Stimulated activated CD4-positive, alpha-beta T cell treated with anti-CD3 and anti-CD28 coated beads, TNF-alpha, amount 100 ng/mL, for 48 hours (primary cell): ENCODE measurements at regions not wholly inside any gene's neighbourhood (a gene's known extent, or its start where the extent isn't known, plus 50 kb on each side); places are given as distances from the start of the nearest gene placed in this dataset.

Experiments used
- DNase-seq, 3 donors: peaks; one replicate each; pipeline ENCODE4 v3.0.0-alpha.2; 2020; ENCODE audit warnings: low read depth in 3 of 3

DNA sequence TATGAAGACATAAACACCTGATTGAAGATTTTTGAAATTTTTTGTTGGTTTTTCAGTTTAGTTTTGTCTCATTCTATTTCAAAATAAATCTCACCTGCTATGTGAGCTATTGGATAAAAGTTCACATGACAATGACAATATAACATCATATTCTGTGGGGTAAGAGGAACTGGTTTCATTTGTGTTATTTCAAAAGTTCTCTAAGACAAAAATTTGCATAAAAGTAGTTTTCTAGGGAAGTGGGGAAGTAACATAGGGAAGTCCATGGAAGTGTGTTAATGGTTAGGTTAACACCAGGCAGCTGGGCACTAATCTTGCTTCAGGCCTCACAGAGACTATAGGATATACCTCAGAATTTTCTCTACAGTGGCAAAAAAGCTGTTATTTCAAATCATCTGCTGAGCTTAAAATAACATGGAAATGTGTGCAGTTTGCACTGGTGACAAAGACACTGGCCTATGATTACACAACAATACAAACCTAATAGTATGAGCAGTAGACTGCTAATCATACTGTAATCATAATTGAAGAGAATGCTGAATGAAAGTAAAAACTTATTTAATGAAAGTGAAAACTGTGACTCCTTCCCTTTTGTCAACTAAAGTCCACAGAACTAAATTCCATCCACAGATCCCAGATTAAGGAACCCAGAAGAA, 710.6 kb upstream of the TMEM132C start:
- no peak for DNase-seq

DNA sequence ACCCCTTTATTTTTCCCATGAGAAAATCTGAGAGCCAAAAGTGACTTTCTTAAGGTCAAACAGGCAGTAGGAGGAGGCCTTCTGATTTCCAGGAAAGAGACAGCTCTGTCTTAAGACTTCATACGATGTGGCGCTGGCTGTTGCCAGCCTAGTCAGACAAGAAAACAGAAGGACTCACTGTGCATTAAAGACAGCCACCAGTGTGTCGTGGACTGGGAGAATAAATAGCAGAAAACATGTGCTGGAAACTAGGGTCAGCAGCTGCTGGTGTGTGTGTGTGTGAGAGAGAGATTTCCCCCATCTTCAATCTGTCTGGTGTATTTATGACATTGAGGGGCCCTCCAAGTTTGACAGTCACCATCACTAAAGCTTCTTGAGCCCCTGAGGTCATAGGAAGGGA, 708.6 kb upstream of the TMEM132C start:
- DNase-seq = no peak

DNA sequence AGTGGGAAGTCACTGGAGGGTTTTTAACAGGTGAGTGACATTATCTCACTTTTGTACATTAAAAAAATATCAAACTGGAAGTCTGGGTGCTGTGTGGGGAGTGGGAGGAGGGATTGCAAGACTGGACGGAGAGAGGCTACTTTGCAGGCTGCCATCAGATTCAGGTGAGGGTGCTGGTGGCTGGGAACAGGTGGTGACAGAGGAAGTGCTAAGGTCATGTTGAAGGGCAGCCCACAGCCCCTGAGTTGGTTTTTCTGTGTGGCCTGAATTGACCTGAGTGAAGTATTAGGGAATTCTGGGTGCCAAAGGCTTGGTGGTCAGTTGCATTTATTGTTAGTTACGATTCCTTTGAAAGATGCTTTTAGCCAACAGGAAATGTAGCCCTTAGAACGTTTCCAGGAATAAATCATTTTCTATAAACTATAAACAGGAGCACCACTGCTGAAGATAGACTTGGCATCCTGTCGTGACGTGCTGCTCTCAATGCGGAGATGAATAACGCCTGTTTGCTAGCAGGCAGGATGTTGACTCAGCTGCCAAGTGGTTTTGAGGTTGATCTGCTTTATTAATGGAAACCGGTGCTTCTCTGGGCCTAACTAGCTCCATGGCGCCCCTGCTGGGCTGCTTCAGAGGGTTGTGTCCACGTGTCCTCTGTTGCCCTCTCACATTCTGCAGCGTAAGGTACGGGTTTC, 707.5 kb upstream of the TMEM132C start:
- DNase-seq = peak; percentile 37 to 70 (median 45)

DNA sequence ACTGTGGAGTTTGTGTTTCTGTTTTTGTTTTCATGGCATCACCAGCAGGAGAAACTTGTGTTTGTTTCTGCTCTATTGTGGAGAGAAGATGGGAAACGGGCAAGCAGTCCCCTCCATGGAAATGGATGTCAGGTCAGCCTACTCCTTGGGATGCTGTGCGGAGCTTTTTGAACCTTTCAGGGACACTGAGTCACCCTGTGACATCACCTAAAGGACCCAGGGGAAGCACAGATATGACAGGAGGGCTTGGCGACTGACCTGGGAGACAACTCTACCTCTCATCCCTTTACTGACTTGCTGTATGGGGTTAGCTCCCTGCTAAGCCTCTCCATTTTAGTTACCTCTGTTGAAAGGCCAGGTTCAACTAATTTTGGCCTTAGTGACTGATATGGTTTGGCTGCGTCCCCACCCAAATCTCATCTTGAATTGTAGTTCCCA, 706.9 kb upstream of the TMEM132C start:
- no peak for DNase-seq

DNA sequence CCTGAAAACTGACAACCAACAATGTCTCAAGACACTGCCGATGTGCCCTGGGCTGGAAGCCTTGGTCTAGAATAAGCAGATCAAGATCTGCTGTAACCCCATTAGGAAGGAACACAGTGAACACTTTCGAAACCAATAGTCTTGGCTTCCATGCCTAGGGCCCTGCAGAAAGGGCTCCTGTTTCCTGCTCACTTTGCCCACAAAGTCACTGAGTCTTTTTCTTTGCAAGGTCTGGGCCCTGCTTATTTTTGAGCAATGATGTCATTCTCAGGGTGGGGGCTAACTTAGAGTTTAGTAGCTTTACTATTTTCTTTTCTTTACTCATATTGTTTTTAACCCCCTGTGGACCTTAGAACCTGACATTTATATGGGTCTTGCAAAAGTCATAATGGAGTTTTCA, 704.2 kb upstream of the TMEM132C start:
- DNase-seq = no peak

DNA sequence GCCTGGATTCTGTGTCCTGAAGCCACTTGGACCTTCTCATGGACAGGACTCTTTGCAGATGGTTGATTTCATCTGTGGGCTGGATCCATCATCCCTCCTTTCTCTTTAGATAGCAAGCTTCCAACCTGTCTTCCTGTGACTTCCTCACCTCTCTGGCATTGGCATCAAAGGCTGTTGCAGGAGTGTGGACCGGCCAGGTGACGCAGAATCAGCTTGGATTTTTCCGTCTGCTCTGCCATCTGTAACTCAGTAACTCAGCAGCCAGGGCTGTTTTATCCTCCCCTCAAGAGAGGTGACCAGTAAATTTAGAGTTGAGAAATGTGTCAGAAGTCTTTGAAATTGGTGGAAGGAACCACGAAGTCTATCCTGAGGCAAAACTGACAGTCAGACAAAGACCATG, 701.7 kb upstream of the TMEM132C start:
- DNase-seq = no peak

DNA sequence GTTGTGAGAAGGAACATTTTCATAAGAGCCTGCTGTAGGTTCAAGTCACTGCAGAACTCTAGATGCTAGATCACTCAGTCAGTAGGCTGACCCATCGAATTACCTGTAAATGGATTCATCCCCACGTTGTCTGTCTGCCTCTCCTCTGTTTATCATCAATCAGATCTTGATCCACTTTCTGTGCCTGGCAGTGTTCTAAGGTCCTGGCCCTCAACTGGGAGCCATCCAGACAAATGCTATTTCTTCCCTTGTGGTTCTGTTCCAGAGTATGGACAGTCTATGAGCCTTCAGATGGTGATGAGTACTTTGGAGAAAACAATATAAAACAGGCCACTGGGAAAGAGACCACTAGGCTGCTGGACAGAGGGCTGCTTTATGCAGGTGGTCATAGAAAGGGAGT, 699.4 kb upstream of the TMEM132C start:
- DNase-seq = no peak

DNA sequence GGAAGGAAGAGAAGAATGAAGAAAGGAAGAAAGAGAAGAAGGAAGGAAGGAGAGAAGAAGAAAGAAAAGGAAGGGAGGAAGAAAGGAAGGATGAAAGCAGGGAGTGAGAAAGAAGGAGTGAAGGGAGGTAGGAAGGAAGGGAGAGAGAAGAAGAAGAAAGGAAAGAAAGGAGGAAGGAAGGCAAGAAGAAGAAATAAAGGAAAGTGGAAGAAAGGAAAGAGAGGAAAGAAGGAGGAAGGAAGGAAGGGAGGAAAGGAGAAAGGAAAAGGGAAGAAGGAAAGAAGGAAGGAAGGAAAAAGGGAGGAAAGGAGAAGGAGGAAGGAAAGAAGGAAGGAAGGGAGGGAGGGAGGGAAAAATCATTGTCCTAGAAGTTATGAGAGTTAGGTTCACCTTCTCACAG, 696.6 kb upstream of the TMEM132C start:
- no peak for DNase-seq

DNA sequence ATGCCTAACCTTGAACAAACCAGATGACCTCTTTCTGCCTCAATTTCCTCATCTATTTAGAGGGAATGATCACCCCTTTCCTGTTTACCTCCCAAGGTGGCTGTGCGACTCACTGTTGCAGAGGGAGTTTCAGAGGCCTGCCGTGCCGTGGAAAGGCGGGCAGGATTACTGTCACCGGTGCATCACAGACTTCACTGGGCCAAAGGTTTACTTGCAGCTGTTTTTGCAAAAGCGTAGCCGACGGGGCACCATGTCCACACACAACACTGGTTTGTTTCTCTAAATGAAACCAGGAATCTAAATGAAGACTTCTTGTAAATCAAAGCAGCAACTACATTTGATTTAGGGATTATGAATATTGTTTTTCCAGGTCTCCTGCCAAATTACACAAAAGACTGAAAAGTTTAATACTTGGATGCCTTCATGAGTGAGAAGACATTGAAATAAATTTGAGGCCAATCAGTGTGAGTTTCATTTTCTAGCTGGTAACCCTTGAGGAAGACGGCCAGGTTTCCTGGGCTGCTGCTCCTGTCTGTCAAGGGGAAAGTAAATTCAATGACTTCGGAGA, 696.1 kb upstream of the TMEM132C start:
- no peak for DNase-seq

DNA sequence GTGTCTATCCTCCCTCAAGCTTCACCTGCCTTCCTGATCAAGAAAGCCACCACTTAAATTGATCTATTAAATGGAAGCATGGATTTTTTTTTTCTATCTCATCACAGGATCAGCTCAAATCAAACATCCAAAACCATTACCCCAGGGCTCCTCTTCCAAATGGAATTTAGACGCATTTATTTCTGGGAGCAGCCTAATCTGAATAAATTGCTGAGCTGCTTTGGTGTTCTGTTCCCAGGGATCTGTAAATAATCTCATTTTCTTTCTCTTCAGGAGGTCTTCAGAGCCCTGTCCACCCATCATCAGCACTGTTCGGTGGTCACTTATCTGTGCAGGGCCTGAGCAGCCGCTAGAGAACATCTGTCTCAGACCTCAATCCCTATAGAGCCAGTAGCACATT, 695.4 kb upstream of the TMEM132C start:
- no peak for DNase-seq

DNA sequence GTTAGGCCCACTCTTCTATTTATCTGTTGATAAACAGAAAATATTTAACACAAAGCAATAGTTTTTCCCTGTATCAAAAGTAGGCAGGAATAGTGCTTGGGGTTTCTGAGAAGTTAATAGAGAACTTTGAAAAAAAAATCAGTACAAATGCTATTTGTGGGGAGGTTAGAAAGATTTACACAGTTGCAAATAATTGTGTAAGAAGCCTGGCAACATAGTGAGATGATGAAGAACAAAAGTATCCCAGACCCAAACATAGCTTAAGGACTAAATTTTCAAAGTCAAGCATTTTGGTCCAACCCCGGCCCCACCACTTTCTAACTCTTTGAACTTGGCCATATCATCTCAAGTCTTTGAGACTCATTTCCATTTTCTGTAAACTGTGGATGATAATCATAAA, 687.5 kb upstream of the TMEM132C start:
- DNase-seq = no peak

DNA sequence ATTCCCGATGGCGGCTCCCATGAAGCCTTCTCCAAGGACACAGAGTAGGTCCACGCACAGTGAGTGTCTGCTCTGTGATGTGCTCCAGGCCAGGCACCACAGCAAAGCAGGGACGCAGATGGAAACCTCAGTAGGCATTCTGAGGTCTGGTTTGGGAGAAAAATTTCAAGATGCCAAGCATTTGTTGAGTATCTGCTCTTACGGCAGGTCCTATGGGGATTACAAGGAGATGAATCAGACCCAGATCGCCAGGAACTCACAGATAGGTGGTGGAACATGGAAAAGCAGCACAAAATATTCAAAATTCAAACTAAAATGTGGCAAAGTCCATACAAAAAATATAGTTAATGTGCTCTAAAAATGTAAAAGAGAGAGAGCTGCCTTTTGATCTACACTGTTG, 684.9 kb upstream of the TMEM132C start:
- DNase-seq = no peak

DNA sequence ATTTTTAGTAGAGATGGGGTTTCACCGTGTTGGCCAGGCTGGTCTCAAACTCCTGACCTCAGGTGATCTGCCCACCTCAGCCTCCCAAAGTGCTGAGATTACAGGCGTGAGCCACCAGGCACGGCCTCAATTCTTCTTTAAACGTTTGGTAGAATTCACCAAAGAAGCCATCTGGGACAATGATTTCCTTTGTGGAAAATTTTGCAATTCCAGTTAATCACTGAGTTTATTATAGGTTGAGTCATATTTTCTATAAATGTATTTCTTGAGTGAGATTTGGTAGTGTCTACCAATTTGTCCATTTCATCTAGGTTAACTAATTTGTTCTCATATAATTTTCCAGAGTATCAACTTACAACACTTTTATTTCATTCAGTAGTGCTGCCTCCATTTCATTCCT, 683.9 kb upstream of the TMEM132C start:
- DNase-seq = no peak

DNA sequence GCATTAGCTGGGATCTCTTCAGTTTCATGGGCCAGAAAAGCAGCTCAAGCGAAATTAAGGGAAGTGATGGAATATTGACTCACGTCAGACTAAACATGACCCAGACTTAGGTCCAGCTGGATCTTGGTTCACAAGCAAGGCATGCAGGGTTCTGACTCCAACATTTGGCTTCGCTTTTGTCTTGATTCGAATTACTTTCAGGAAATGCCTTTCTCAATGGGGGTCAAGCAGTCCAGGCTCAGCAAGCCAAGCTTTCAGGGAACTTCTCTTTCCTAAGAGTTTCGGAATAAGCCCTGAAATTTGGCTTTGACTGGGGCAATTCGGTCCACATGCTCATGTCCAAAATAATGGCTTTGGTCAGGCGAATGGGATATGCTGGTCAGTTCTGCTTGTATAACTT, 678.7 kb upstream of the TMEM132C start:
- no peak for DNase-seq

DNA sequence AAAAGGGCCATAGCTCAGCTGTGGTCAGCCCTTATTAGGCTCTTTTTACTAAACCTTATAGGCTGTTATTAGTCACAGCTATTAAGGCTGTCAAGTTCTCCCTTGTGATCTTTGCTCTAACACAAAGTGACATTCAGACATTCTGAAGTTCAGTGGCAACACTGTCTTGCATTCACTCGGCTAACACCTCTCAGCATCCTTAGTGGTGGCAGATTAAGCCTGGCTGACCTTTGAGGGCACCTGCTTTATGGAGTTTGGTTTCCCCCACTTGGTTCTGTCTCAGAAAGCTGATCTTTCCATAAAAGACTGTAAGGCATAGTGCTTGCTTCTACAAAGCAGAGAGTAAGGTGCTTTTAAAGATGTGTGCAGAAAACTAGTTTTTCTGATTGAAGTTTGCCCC, 677.4 kb upstream of the TMEM132C start:
- no peak for DNase-seq

DNA sequence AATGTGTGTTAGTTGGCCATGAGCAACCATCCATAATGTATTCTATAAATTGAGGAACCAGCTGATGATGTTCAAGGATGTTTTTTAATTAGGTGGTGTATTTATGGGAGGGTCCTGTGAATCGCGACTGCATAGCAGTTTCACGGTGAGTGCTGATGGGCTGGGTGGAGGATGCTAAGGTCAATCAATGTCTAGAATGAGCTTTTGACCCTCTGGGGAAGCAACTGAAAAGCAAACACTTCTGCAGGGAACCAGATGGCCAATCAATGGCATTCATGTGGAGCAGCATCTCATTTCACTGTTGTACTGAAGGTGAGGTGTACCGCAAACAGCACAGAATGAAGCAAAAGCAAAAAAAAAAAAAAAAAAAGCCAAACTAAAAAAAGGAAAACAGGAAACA, 676.1 kb upstream of the TMEM132C start:
- DNase-seq = no peak

DNA sequence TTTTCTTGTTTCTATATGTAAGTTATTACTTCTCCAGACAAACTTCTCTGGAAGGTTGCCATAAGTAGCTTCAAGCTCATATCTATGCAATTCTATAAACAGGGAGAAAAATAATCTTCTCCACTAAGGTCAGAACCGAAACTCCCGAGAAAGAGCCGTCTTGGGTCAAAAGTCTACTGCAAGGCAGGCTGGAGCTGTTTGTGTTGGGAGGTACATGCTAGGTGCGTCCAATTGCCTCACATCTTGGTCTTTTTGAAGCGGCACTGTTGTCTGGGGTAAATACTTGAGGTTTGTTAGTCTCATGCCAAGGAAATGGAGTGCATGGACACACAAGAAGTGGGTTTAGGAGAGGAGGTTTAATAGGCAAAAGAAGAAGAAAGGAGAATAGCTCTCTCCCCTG, 674.7 kb upstream of the TMEM132C start:
- DNase-seq = no peak

DNA sequence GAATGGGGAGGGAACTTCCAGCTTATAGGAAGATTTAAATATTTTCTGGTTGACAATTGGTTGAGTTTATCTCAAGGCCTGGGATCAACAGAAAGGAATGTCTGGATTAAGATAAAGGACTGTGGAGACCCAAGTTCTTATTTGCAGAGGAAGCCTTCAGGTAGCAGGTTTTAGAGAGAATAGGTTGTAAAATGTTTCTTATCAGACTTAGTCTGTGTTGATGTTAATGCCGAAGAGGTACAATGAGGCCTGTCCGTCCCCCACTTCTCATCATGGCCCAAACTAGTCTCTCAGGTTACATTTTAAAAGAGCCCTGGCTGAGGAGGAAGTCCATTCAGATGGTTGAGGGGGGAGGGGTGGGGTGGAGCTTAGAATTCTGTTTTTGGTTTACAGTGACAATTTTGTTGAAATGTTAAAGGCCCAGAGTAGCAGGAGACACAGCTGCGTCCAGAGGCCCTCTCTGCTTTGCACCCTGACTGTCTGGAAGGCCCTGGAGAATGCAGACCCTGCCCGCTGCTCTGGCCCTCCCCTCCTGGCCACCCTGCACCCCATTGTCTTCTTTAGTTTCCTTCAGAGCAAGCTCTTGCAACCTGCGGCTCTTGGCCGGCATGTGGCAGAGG, 672.5 kb upstream of the TMEM132C start:
- no peak for DNase-seq

DNA sequence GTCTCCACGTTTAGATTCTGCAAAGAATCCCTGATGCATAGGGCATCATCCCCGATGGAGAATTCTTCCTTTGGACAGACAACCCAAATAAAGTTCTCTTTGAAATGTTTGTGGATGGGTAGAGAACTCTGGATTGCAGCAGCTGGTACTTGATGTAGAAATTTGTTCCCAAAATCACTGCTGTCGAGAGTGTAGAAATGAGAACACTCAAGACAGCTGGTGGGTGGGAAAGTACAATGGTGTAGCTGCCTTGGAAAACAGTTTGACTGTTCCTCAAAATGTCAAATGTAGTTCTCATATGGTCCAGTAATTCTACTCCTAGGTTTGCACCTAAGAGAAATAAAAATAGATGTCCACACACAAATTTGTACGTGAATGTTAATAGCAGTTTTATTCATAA, 671.5 kb upstream of the TMEM132C start:
- no peak for DNase-seq

DNA sequence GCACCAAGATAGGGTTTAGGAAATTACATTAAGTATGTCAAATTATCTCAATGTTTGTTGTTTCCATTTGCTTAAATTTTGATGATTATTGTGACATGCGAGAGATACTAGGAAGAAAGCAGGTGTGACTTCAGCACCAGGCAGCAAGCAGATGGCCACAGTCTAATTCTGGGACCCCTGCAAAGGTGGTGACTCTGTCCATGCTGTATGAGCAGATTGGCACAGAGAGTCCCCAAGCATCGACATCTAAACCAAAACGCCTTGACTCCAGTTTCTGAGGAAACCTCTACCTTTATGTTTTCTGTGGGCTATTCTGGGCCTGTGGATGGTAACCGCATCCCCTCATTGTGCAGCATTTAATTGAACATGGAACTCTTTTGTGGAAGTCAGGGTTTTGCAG, 670.1 kb upstream of the TMEM132C start:
- DNase-seq = no peak

DNA sequence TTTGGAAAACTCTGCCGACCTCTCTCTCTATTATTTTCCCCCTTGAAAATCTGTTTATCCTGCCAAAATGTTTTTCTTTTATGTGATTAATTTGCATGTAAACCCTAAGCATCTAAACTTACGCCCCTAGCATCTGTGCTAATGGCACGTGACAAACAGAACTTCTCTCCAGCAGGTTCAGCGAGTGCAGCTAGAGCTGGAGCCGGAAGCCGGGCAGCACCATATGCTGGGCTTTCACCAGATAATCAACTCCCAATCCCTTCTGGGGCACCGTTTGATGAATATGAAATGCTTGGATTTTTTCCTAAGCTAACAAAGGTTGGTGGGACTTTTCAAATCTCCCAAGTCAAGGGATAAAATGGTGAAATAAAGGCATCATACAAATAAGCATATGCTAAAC, 667.5 kb upstream of the TMEM132C start:
- DNase-seq = no peak

DNA sequence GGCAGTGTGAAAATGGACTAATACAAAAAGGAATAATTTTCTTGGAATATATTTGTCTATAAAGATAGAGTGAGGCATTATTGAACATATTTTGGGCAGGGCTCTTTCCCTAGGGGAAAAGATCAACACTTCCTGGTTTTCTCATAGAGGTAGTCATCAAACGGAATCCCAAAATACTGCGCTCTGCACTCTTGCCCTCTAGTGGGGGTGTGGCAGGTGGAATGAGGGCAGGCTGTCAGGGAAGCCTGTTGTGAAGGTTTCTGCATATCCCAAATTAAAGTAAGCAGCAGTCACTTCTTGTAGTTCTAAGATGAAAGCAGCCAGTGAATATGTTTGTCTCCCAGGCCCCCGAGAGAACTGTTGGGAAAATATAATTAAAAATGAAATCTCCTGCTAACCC, 666.8 kb upstream of the TMEM132C start:
- no peak for DNase-seq

DNA sequence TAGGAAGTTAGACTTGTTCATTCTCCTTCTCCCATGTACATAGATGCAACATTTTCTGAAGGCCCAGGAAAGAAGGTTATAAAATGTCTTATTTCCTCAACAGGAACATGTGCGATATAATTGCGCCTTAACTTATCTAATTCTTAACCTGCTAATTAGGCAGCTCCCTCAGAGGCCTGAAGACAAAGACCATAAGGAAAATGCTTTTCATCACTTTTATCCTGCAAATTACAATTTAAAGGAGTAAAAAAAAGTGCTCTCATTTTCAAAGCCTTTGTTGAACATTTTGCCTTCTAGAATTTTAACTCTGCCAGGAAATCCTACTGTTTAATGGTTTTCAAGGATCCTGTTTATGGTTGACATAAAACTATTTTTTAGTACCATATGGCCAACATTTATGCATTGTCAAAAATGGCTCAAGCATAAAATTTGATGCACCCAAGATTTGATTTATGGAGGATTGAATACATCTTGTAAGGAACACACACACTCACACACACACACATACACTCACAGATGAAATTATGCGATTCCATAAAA, 660.4 kb upstream of the TMEM132C start:
- DNase-seq = no peak
